ENCODE measurements at regions not wholly inside any gene's neighbourhood (a gene's known extent, or its start where the extent isn't known, plus 50 kb on each side); places are given as distances from the start of the nearest gene placed in this dataset.

DNA sequence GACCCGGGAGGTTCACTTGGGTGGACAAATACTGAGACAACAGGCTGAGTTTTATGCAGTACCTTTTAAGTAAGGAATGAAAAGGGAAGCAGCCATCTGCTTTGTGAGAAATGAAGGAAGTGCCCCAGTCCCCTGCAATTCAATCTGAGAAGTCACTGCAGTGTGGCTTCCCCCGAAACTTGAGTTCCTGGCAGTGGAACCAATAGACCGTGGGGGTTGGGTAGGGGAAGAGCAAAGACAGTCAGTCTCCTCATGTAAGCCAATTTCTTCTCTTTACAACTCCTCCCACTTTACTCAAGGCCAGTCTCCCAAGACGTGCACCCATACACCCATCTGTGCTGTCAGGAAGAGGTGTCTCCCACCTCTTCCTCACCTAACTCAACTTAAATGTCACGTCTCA lies 206.5 kb downstream of the BCAT1 start:
- TF ChIP-seq, protein P1, sequence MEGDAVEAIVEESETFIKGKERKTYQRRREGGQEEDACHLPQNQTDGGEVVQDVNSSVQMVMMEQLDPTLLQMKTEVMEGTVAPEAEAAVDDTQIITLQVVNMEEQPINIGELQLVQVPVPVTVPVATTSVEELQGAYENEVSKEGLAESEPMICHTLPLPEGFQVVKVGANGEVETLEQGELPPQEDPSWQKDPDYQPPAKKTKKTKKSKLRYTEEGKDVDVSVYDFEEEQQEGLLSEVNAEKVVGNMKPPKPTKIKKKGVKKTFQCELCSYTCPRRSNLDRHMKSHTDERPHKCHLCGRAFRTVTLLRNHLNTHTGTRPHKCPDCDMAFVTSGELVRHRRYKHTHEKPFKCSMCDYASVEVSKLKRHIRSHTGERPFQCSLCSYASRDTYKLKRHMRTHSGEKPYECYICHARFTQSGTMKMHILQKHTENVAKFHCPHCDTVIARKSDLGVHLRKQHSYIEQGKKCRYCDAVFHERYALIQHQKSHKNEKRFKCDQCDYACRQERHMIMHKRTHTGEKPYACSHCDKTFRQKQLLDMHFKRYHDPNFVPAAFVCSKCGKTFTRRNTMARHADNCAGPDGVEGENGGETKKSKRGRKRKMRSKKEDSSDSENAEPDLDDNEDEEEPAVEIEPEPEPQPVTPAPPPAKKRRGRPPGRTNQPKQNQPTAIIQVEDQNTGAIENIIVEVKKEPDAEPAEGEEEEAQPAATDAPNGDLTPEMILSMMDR (IDR thresholded peaks at IDR 0.05) = no peak
- TF ChIP-seq EP300 (IDR thresholded peaks at IDR 0.05) = peak in 1 of 2 donors; percentile 58
- TF ChIP-seq POLR2A (IDR thresholded peaks at IDR 0.05) = no peak
